ENCODE measurements at regions not wholly inside any gene's neighbourhood (a gene's known extent, or its start where the extent isn't known, plus 50 kb on each side); places are given as distances from the start of the nearest gene placed in this dataset.

DNA sequence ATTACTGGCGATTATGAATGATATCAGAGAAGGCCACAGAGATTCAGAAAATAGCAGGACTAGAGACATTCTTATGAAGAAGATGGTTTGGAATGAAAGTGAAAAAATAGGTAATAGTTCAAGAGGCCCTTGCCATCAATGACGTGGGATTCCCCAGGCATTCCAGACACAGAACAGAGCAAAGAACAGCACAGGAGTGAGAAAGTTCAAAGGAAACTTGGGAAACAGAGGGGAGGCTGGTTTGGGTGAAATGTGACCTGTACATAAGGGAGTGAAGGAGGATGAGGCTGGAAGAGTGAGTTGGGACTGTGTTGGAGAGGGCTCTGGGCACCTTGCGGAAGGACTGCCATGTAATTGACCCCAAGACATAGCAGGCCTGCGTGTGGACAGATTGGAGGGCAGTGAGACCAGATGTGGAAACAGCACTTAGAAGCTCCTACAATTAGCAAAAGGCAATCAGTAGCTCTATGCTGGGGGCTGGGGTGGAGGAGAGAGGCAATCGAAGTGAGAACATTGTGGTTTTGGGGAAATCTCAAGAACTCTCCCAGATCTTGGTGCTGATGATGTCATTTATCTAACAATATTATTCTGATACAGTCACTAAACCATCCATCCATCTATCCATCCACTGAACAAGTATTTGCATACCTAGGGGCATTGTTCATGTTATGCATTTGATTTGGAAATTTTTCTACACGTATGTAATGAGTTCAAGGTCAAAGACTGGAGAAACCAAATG lies 365.3 kb upstream of the ZFHX3 start:
- no peak for FAIRE-seq

DNA sequence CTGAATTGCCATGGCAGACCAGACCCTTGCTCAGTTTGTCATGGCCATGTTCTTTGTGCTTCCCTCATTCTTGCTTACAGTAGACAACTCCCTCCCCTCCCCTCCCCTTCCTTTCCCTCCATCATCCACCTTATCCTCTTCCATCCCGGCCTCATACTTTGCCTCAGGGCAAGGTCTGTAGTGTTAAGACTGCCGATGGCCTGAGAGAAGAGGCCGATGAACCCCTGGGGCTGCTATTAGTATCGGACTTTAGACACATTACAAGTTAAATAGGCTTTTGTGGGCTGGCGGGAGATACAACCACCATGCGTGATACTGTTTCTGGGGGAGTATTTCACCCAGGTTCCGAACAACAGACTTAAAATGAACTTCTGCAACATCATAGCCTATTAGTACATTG lies 364.5 kb upstream of the ZFHX3 start:
- Histone ChIP-seq H3K9me3 (no peaks in the 10 kb centered on the region), H3K27me3 (no peaks in the 10 kb centered on the region), H3K4me3 (no peak overlapping the region), H3K4me1 (no peaks in the 10 kb centered on the region), H3K36me3 (no peaks in the 10 kb centered on the region), H3K27ac (no peak overlapping the region)
- intact Hi-C loops (cut with DNase I) = no loop called here
- TF ChIP-seq, protein P1, sequence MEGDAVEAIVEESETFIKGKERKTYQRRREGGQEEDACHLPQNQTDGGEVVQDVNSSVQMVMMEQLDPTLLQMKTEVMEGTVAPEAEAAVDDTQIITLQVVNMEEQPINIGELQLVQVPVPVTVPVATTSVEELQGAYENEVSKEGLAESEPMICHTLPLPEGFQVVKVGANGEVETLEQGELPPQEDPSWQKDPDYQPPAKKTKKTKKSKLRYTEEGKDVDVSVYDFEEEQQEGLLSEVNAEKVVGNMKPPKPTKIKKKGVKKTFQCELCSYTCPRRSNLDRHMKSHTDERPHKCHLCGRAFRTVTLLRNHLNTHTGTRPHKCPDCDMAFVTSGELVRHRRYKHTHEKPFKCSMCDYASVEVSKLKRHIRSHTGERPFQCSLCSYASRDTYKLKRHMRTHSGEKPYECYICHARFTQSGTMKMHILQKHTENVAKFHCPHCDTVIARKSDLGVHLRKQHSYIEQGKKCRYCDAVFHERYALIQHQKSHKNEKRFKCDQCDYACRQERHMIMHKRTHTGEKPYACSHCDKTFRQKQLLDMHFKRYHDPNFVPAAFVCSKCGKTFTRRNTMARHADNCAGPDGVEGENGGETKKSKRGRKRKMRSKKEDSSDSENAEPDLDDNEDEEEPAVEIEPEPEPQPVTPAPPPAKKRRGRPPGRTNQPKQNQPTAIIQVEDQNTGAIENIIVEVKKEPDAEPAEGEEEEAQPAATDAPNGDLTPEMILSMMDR (IDR thresholded peaks at IDR 0.05) = no peak
- DNase-seq = no peak
- WGBS, 2 donors = 77 to 87% methylated on average over 7 of the region's 7 CpGs
- no peak for FAIRE-seq
- no peak for ATAC-seq

More for the DNA sequence above, 365.3 kb upstream of the ZFHX3 start:
- H3K27ac ChIP-seq = no peak overlapping the region
- ATAC-seq (no peak), DNase-seq (no peak)
- H3K36me3 ChIP-seq = no peaks in the 10 kb centered on the region
- no peak overlapping the region for H3K4me3 ChIP-seq
- no peaks in the 10 kb centered on the region for H3K9me3 ChIP-seq
- no peaks in the 10 kb centered on the region for H3K27me3 ChIP-seq
- no peaks in the 10 kb centered on the region for H3K4me1 ChIP-seq
- intact Hi-C loops (cut with DNase I) = no loop called here
- TF ChIP-seq, protein P1 (IDR thresholded peaks at IDR 0.05) = no peak
- WGBS, 2 donors = 73 to 77% methylated on average over 6 of the region's 6 CpGs

DNA sequence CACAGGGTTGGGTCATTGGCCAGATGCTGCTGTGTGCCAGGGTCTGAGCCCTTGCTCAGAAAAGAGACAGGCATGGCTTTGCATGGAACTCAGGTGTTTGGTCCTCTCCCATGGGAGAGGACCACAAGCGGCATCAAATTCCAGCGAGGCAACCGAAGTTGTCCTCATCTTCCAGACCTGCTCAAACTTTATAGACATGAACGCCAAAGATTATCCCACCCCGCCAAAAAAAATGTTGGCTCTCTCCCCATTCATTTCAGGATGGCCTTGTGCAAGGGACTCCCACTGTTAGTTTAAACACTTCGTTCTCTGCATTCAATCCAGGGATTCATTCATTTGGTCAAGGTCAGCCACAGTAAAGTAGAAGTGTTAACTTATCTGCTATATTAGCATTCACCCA lies 360.8 kb upstream of the ZFHX3 start:
- H3K36me3 ChIP-seq = no peaks in the 10 kb centered on the region
- TF ChIP-seq, protein P1 (IDR thresholded peaks at IDR 0.05) = no peak
- H3K27me3 ChIP-seq = no peaks in the 10 kb centered on the region
- FAIRE-seq (no peak), DNase-seq (no peak), ATAC-seq (no peak)
- intact Hi-C loops (cut with DNase I) = no loop called here
- H3K9me3 ChIP-seq = no peaks in the 10 kb centered on the region
- no peak overlapping the region for H3K27ac ChIP-seq
- H3K4me1 ChIP-seq = no peaks in the 10 kb centered on the region
- H3K4me3 ChIP-seq = no peak overlapping the region
- 70 to 77% methylated on average over 6 of the region's 6 CpGs for WGBS, 2 donors

DNA sequence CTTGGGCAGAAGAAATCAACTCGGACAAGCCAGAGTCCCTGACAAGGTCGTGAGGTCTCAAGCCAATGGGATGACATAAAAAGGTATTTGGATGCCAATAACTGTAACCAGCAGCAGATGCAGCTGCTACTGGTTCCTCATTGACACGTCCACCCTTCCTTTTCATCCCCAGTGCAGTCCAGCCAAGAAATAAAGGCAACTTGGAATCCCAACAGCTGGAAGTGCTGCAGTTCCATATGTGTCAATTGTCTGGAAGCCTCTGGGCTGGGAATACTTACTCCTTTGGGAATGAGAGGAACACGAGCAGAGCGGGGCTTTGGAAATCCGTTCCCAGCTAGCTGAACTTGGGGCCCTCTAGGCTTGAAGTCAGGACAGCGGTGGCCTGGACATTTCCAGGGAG lies 360.4 kb upstream of the ZFHX3 start:
- DNase-seq (no peak), FAIRE-seq (no peak), ATAC-seq (no peak)
- intact Hi-C loops (cut with DNase I) = no loop called here
- no peak overlapping the region for H3K4me3 ChIP-seq
- H3K4me1 ChIP-seq = no peaks in the 10 kb centered on the region
- H3K27ac ChIP-seq = no peak overlapping the region
- TF ChIP-seq, protein P1 (IDR thresholded peaks at IDR 0.05) = no peak
- no peaks in the 10 kb centered on the region for H3K9me3 ChIP-seq
- WGBS, 2 donors = 66 to 73% methylated on average over 7 of the region's 7 CpGs
- H3K36me3 ChIP-seq = no peaks in the 10 kb centered on the region
- no peaks in the 10 kb centered on the region for H3K27me3 ChIP-seq

DNA sequence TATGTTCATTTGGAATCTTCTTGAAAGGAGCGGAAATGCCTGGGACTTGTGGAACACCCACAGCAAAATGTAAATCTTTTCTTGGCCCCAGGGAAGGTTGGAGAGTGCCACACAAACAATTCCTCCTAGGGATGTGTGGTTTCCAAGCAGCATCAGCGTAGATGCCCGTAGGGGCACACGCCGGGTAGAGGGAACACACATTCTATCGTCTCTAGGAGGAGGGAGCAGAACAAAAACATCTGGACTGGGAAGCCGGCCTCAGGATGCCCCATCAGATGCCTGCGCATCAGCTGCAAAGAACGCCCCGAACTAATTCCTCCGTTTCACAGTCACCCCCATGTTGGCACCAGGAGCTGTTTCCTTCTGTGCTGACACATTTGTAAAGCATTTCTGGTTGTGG lies 357.9 kb upstream of the ZFHX3 start:
- 81 to 85% methylated on average over 11 of the region's 11 CpGs for WGBS, 2 donors

More for the DNA sequence above, 357.9 kb upstream of the ZFHX3 start:
- DNase-seq = no peak
- TF ChIP-seq, protein P1 (IDR thresholded peaks at IDR 0.05) = no peak
- no peaks in the 10 kb centered on the region for H3K4me1 ChIP-seq
- intact Hi-C loops (cut with DNase I) = no loop called here
- no peak for FAIRE-seq
- no peaks in the 10 kb centered on the region for H3K27me3 ChIP-seq
- no peak for ATAC-seq
- H3K27ac ChIP-seq = no peak overlapping the region
- H3K9me3 ChIP-seq = no peaks in the 10 kb centered on the region
- no peak overlapping the region for H3K4me3 ChIP-seq
- no peaks in the 10 kb centered on the region for H3K36me3 ChIP-seq
